ENCODE measurements at regions not wholly inside any gene's neighbourhood (a gene's known extent, or its start where the extent isn't known, plus 50 kb on each side); places are given as distances from the start of the nearest gene placed in this dataset.

DNA sequence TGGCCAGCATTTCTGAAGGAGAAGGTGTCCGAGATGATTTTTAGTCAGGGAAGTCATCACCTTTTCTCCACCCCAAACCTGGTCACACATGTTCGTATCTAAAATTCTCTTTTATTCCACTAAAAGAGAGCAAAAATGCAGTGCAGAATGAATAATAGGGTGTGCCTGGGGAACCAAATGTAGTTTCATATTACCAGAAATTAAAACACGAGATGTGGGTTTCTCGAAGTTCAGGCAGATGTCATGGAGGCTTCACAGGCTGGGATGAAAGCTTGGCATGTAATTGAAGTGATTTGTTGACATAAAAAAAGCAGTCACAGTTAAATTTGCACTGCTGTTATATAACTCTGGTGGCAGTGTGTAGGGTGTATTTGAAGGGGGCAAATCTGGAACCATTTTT is 165.5 kb upstream of the PDE5A start:
- in situ Hi-C loops (cut with HindIII; ENCODE audit: low pct_unique_long_range_greater_than_20kb, low sequenced_read_pairs) = no loop called here
- DNase-seq (ENCODE audit: low read depth in 1 of 2, low spot score in 1 of 2) = no peak
- TF ChIP-seq JUND (IDR thresholded peaks at IDR 0.05; ENCODE audit: low read depth) = no peak

DNA sequence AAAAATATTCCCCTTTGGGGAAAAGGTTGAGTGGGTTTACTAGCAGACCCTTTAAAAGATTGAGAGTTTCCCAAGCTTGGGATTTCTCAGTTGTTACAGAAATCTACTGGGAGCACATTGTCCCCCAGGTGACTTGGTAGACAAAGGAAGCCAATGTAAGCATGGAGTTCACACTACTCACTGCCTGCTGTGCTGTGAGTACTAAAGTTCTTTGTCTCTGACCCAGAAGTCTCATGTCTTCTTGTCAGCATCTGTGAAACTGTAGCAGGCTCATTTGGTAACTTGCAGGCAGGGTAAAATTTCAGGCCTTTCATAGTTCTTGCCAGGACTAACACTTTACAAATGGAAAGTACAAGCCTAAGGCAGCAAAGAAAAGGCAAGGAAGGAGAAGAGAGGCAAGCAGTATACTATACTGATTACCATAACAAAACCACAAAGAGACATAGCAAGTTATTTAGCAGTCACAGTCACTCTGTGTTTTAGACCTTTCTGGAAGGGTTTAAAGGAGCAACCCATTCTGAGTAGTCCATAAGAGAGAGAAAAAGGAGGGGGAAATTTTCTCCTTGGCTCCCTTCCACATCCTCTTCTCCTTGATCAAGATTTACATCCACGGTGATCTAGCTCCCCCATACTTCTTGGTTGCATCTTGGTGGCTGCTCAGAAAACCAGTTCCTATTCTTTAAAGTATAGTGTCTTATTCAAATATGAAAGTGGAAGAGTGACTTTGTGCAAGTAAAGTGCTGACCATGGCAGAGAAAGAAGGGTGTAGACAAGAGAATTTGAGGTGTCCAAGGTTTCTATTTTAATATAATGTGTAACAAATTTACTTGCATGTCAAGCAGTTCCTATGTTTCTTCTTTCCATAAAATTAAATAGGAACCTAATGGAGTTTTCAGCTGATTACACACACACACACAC is 160.0 kb upstream of the PDE5A start:
- DNase-seq (ENCODE audit: low read depth in 1 of 2, low spot score in 1 of 2) = no peak
- TF ChIP-seq JUND (IDR thresholded peaks at IDR 0.05; ENCODE audit: low read depth) = no peak
- in situ Hi-C loops (cut with HindIII; ENCODE audit: low pct_unique_long_range_greater_than_20kb, low sequenced_read_pairs) = no loop called here

DNA sequence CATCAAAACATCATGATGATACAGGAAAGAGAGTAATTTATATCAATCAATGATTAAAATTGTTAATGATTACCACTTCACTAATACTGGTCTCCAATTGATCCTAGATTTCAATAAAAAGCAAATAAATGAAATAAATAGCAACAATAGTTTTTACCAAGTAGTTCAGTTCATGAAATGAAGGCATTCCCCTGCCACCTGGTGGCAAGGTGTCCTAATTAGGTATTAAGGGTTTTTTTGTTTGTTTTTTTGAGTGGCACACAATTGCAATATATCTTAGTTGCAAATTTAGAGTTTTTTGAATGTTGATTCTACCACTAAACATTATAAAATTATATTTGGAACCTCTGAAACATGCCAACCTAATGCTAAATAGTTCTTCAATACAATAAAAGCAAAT is 157.4 kb upstream of the PDE5A start:
- peak in 1 of 2 experiments; percentile 45 for DNase-seq (ENCODE audit: low read depth in 1 of 2, low spot score in 1 of 2)
- in situ Hi-C loops (cut with HindIII; ENCODE audit: low pct_unique_long_range_greater_than_20kb, low sequenced_read_pairs) = no loop called here
- TF ChIP-seq JUND (IDR thresholded peaks at IDR 0.05; ENCODE audit: low read depth) = no peak

DNA sequence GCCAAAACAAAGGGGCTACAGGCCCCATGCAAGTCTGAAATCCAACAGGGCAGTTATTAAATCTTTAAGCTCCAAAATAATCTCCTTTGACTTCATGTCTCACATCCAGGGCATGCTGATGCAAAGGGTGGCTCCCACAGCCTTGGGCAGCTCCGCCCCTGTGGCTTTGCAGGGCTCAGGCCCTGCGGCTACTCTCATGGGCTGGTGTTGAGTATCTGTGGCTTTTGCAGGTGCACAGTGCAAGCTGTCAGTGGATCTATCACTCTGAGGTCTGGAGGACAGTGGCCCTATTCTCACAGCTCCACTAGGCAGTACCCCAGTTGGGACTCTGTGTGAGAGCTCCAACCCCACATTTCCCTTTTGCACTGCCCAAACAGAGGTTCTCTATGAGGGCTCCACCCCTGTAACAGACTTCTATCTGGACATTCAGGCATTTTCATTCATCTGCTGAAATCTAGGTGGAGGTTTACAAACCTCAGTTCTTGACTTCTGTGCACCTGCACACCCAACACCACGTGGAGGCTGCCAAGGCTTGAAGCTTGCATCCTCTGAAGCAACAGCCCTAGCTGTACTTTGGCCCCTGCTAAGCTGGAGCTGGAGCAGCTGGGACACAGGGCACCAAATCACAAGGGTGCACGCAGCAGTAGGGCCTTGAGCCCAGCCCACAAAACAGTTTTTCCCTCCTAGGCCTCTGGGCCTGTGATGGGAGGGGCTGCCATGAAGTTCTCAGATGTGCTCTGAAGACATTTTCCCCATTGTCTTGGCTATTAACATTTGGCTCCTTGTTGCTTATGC is 154.8 kb upstream of the PDE5A start:
- no peak for TF ChIP-seq JUND (IDR thresholded peaks at IDR 0.05; ENCODE audit: low read depth)
- in situ Hi-C loops (cut with HindIII; ENCODE audit: low pct_unique_long_range_greater_than_20kb, low sequenced_read_pairs) = no loop called here

DNA sequence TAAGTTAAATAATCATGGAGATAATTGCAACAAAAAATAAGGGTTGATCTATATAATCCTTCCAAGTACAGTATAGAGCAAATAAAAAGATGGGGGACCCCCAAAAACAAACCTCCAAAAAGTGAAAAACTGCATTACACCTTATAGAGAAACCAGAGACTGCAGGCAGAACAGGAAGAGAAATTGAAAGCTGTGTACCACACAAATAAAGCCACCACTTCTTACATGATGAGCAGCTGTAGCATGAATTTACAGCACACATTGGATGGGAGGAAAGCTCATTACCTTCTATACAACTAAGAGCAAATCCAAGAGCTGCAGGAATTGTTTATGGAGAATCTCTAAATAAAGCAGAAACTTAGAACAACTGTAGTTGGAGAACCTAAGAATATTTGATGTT is 152.4 kb upstream of the PDE5A start:
- no peak for DNase-seq (ENCODE audit: low read depth in 1 of 2, low spot score in 1 of 2)
- in situ Hi-C loops (cut with HindIII; ENCODE audit: low pct_unique_long_range_greater_than_20kb, low sequenced_read_pairs) = no loop called here
- no peak for TF ChIP-seq JUND (IDR thresholded peaks at IDR 0.05; ENCODE audit: low read depth)

More for the DNA sequence above, 154.8 kb upstream of the PDE5A start:
- no peak for DNase-seq (ENCODE audit: low read depth in 1 of 2, low spot score in 1 of 2)

DNA sequence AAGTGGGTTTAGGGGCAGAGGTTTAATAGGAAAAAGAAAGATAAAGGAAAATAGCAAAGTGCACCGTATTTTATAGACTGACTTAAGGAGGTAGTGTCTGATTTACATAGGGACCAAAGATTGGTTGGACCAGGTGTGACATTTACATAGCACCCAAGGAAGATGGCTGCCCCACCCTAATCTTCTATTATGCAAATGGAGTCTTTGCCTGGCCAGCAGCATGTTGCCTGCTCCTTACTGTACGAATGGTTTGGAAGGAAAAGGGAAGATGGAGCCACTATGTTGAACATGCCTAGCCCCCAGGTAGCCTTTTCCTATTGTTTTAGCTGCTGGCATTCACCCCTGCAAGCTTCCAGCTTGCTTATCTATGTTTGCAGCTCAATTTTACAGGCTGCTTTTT is 146.2 kb upstream of the PDE5A start:
- in situ Hi-C loops (cut with HindIII; ENCODE audit: low pct_unique_long_range_greater_than_20kb, low sequenced_read_pairs) = no loop called here
- TF ChIP-seq JUND (IDR thresholded peaks at IDR 0.05; ENCODE audit: low read depth) = no peak
- peak in 1 of 2 experiments; percentile 16 for DNase-seq (ENCODE audit: low read depth in 1 of 2, low spot score in 1 of 2)

DNA sequence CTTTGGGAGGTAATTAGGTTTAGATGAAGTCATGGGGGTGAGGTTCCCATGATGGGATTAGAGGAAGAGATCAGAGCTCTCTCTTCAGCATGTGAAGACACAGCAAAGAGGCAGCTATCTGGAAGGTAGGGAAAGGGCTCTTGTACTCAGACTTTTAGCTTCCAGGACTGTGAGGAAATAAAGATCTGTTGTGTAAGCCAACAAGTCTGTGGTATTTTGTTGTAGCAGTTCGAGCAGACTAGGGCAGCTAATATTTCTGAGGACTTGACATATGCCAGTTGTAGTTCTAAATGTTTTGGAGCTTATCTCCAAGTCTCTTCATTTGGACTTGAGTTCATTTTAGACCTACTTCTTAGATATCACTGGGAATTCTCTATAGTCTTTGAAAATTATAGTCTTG is 137.3 kb upstream of the PDE5A start:
- no peak for DNase-seq (ENCODE audit: low read depth in 1 of 2, low spot score in 1 of 2)
- TF ChIP-seq JUND (IDR thresholded peaks at IDR 0.05; ENCODE audit: low read depth) = no peak
- in situ Hi-C loops (cut with HindIII; ENCODE audit: low pct_unique_long_range_greater_than_20kb, low sequenced_read_pairs) = no loop called here

DNA sequence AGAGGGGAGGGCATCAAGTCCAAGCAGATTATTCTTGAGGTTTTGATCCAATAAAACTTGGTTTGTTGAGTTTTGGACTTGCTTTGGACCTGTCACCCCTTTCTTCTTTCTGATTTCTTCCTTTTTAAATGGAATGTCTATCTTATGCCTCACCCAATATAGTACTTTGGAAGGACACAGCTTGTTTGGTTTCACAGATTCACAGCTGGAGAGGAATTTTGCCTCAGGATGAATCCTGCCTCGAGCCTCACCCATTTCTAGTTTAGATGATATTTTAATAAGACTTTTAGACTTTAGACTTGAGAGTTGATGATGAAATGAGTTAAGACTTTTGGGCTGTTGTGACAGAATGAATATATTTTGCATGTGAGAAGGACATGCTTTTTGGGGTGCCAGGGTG is 136.9 kb upstream of the PDE5A start:
- in situ Hi-C loops (cut with HindIII; ENCODE audit: low pct_unique_long_range_greater_than_20kb, low sequenced_read_pairs) = no loop called here
- no peak for TF ChIP-seq JUND (IDR thresholded peaks at IDR 0.05; ENCODE audit: low read depth)

DNA sequence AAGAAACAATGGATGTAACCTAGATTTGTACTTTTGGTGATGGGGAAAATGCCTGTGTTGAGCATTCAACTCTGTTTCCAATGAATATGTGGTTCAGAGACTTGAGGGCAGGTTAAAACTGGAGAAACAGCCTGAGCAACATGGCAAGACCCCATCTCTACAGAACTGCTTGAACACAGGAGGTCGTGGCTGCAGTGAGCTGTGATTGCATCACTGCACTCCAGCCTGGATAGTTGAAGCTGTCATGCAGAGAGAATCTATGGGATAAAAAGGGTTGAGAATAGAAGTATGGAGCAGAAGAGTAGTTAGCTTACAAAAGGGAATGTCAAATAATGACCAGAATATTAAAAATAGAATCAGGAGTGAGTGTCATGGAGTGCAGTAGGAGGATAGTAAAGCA is 134.8 kb upstream of the PDE5A start:
- in situ Hi-C loops (cut with HindIII; ENCODE audit: low pct_unique_long_range_greater_than_20kb, low sequenced_read_pairs) = no loop called here
- no peak for DNase-seq (ENCODE audit: low read depth in 1 of 2, low spot score in 1 of 2)
- TF ChIP-seq JUND (IDR thresholded peaks at IDR 0.05; ENCODE audit: low read depth) = no peak

More for the DNA sequence above, 136.9 kb upstream of the PDE5A start:
- DNase-seq (ENCODE audit: low read depth in 1 of 2, low spot score in 1 of 2) = no peak

DNA sequence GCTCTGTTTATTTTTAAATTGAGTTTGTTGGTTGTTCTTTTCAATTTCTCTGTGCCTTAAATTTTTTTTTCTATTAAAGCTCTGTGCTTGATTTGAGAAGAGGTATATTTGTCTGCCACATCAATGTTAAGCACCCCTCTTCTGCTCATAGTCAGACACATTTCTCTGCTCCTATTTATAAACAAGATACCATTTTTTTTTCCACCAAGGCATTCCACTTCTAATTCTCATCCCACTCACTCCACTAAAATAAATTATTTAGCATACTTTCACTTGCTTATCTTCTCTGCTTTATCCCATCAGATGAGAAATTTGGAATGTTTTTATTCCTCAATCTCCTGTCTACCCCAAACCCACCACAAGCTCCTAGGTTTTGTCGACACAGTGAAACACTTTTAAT is 127.0 kb upstream of the PDE5A start:
- TF ChIP-seq JUND (IDR thresholded peaks at IDR 0.05; ENCODE audit: low read depth) = no peak
- in situ Hi-C loops (cut with HindIII; ENCODE audit: low pct_unique_long_range_greater_than_20kb, low sequenced_read_pairs) = no loop called here
- DNase-seq (ENCODE audit: low read depth in 1 of 2, low spot score in 1 of 2) = no peak

DNA sequence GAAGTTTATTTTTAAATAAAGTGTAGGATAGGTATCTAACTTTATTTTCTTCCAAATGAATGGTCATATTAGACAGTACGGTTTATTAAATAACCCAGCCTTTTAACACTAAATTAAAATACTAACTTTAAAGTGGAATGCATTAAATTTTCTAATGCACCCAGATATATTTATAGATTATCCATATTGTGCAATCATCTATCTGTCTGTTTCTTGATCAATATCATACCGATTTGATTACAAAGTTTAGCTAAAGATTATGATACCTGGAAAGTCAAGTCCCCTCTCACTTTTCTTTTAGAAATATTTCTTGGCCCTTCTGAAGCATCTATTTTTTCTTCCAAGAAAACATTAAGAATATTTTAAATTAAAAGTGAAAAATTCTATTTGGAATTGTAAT is 124.3 kb upstream of the PDE5A start:
- in situ Hi-C loops (cut with HindIII; ENCODE audit: low pct_unique_long_range_greater_than_20kb, low sequenced_read_pairs) = no loop called here
- no peak for TF ChIP-seq JUND (IDR thresholded peaks at IDR 0.05; ENCODE audit: low read depth)

DNA sequence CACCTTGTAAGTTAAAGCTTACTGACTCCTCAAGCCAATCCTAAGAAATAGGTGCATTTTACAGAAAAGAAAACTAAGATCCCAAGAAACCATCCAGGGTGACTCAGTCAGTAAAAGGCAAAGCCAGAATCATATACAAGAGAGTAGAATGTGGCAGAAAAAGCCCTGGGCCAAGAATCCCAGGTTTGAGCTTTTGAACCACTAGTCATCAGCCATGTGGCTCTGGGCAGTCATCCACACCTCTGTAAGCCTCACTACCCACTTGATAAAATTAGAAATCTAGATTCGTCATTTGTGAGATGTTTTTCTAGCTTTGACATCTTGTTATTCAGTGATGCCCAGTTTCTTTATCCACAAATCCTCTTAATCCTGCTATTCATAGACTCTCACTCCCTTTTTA is 122.2 kb upstream of the PDE5A start:
- TF ChIP-seq JUND (IDR thresholded peaks at IDR 0.05; ENCODE audit: low read depth) = no peak
- in situ Hi-C loops (cut with HindIII; ENCODE audit: low pct_unique_long_range_greater_than_20kb, low sequenced_read_pairs) = no loop called here
- DNase-seq (ENCODE audit: low read depth in 1 of 2, low spot score in 1 of 2) = no peak

More for the DNA sequence above, 124.3 kb upstream of the PDE5A start:
- DNase-seq (ENCODE audit: low read depth in 1 of 2, low spot score in 1 of 2) = no peak

DNA sequence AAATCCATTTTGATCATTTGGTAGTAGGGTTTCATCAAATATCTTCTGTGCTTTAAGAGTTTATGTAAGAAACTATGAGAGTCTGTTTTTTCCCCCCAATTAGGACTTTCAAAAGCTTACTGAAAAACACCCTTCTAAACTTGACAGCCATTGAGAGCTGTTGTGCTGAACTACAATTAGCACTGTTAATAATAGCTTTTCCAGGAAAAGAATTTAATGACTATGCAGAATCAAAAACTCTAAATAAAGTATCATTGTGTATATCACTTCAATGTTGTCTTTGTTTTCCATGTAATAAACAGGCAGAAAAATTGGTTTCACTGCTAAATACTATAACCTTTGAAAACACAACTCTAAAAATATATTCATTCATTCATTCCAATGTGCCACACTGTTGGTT is 121.4 kb upstream of the PDE5A start:
- no peak for TF ChIP-seq JUND (IDR thresholded peaks at IDR 0.05; ENCODE audit: low read depth)
- DNase-seq (ENCODE audit: low read depth in 1 of 2, low spot score in 1 of 2) = no peak
- in situ Hi-C loops (cut with HindIII; ENCODE audit: low pct_unique_long_range_greater_than_20kb, low sequenced_read_pairs) = no loop called here
